NCI-H69 (cell line): ENCODE measurements at regions not wholly inside any gene's neighbourhood (a gene's known extent, or its start where the extent isn't known, plus 50 kb on each side); places are given as distances from the start of the nearest gene placed in this dataset.
"Not testable (repeated sequence)": the region's sequence is repeated elsewhere in the genome, so short reads cannot be mapped to it uniquely, and the experiment has no call there.

ENCODE experiments used
- DNase-seq: peaks from one replicate; lab custom pipeline; 2025; lab: John Stamatoyannopoulos, UW

GRCh38 chr2:144747571-144747970 lies 227.7 kb upstream of the ZEB2 start:
- DNase-seq, result no peak

- no peak for DNase-seq
Observed at GRCh38 chr2:144745424-144745823, 225.5 kb upstream of the ZEB2 start.

GRCh38 chr2:144738749-144739148 lies 218.8 kb upstream of the ZEB2 start:
- no peak for DNase-seq

GRCh38 chr2:144730711-144731110 lies 210.8 kb upstream of the ZEB2 start:
- DNase-seq, result no peak

GRCh38 chr2:144724460-144724859 lies 204.5 kb upstream of the ZEB2 start:
- DNase-seq, result not testable (repeated sequence)

- DNase-seq, result no peak
Observed at GRCh38 chr2:144718376-144718775, 198.5 kb upstream of the ZEB2 start.

- DNase-seq, result no peak
Observed at GRCh38 chr2:144715992-144716391, 196.1 kb upstream of the ZEB2 start.

GRCh38 chr2:144713410-144713809 lies 193.5 kb upstream of the ZEB2 start:
- DNase-seq, result no peak

GRCh38 chr2:144712550-144712940 lies 192.6 kb upstream of the ZEB2 start:
- no peak for DNase-seq

- no peak for DNase-seq
Observed at GRCh38 chr2:144711630-144712549, 192.0 kb upstream of the ZEB2 start.

GRCh38 chr2:144711084-144711483 lies 191.2 kb upstream of the ZEB2 start:
- no peak for DNase-seq

- DNase-seq, result no peak
Observed at GRCh38 chr2:144708626-144709025, 188.7 kb upstream of the ZEB2 start.

GRCh38 chr2:144707736-144708326 lies 187.9 kb upstream of the ZEB2 start:
- DNase-seq, result no peak

- DNase-seq, result no peak
Observed at GRCh38 chr2:144706647-144707046, 186.7 kb upstream of the ZEB2 start.

GRCh38 chr2:144705328-144706245 lies 185.7 kb upstream of the ZEB2 start:
- DNase-seq, result no peak

- no peak for DNase-seq
Observed at GRCh38 chr2:144704709-144705095, 184.8 kb upstream of the ZEB2 start.

- DNase-seq, result no peak
Observed at GRCh38 chr2:144703852-144704708, 184.2 kb upstream of the ZEB2 start.

GRCh38 chr2:144702051-144702450 lies 182.1 kb upstream of the ZEB2 start:
- no peak for DNase-seq

- DNase-seq, result no peak
Observed at GRCh38 chr2:144701259-144701658, 181.3 kb upstream of the ZEB2 start.

GRCh38 chr2:144698156-144698555 lies 178.2 kb upstream of the ZEB2 start:
- DNase-seq, result no peak

- no peak for DNase-seq
Observed at GRCh38 chr2:144695657-144696056, 175.7 kb upstream of the ZEB2 start.

GRCh38 chr2:144694456-144694855 lies 174.5 kb upstream of the ZEB2 start:
- no peak for DNase-seq
